ENCODE measurements at regions not wholly inside any gene's neighbourhood (a gene's known extent, or its start where the extent isn't known, plus 50 kb on each side); places are given as distances from the start of the nearest gene placed in this dataset.
"Not testable (repeated sequence)": the region's sequence is repeated elsewhere in the genome, so short reads cannot be mapped to it uniquely, and the experiment has no call there.

- no peak for TF ChIP-seq CTCF (IDR thresholded peaks at IDR 0.05; ENCODE audit: insufficient read depth, missing control alignments)
- no peak for DNase-seq (ENCODE audit: insufficient read length, low spot score)
- FAIRE-seq, result no peak
These were observed 495.4 kb upstream of the MMS22L start for GRCh38 chr6:97778290-97779038.

- FAIRE-seq; DNase-seq (ENCODE audit: insufficient read length, low spot score): not testable (repeated sequence)
These were observed 496.2 kb upstream of the MMS22L start for GRCh38 chr6:97779039-97779766.

GRCh38 chr6:97790926-97791590 lies 508.0 kb upstream of the MMS22L start:
- FAIRE-seq, result no peak
- TF ChIP-seq CTCF (IDR thresholded peaks at IDR 0.05; ENCODE audit: insufficient read depth, missing control alignments), result no peak
- DNase-seq (ENCODE audit: insufficient read length, low spot score), result no peak

GRCh38 chr6:97805596-97805995 lies 522.6 kb upstream of the MMS22L start:
- FAIRE-seq, result no peak
- DNase-seq (ENCODE audit: insufficient read length, low spot score), result no peak
- TF ChIP-seq CTCF (IDR thresholded peaks at IDR 0.05; ENCODE audit: insufficient read depth, missing control alignments), result no peak

GRCh38 chr6:97812940-97813339 lies 529.9 kb upstream of the MMS22L start:
- no peak for TF ChIP-seq CTCF (IDR thresholded peaks at IDR 0.05; ENCODE audit: insufficient read depth, missing control alignments)
- FAIRE-seq, result no peak
- no peak for DNase-seq (ENCODE audit: insufficient read length, low spot score)

- TF ChIP-seq CTCF (IDR thresholded peaks at IDR 0.05; ENCODE audit: insufficient read depth, missing control alignments), result no peak
- FAIRE-seq (no peak), DNase-seq (ENCODE audit: insufficient read length, low spot score) (no peak)
These were observed 531.0 kb upstream of the MMS22L start for GRCh38 chr6:97813889-97814567.

- FAIRE-seq, result no peak
- DNase-seq (ENCODE audit: insufficient read length, low spot score), result no peak
- TF ChIP-seq CTCF (IDR thresholded peaks at IDR 0.05; ENCODE audit: insufficient read depth, missing control alignments), result no peak
These were observed 532.3 kb upstream of the MMS22L start for GRCh38 chr6:97815301-97815812.
